NCI-H774 (cell line): ENCODE measurements at regions not wholly inside any gene's neighbourhood (a gene's known extent, or its start where the extent isn't known, plus 50 kb on each side); places are given as distances from the start of the nearest gene placed in this dataset.
"Not testable (repeated sequence)": the region's sequence is repeated elsewhere in the genome, so short reads cannot be mapped to it uniquely, and the experiment has no call there.

Experiments
- DNase-seq: peaks from one replicate; lab custom pipeline; 2025; lab: John Stamatoyannopoulos, UW

GRCh38 chr17:53335443-53335842 lies 487.3 kb upstream of the KIF2B start:
- no peak for DNase-seq

DNA sequence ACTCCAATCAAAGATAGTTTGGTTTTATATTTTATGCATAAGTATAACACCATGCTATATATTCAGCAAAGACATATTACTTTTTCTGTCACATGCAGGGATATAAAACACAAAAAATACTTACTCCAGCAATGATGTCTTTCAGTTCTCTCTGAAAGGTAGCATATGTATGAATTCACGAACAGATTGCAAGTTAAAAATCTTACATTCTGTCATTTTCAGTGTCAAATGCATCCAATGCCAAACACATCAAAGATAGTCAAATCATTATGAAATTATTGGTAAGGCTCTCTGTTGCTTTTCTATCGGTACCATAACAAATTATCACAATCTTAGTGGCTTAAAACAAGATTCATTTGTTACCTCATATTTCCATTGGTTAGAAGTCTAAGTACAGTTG lies 492.0 kb upstream of the KIF2B start:
- DNase-seq, result no peak

DNA sequence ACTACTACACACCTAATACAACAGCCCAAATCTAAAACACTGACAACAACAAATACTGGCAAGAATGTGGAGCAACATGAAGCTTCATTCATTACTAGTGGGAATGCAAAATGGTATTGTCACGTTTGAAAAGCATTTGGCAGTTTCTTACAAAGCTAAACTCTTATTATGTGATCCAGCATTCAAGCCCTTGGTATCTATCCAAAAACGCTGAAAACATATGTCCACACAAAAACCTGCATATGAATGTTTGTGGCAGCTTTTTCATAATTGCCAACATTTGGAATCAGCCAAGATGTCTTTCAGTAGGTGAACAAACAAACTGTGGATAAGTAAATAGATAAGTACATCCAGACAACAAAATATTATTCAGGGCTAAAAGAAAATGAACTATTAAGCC lies 501.1 kb upstream of the KIF2B start:
- no peak for DNase-seq

DNA sequence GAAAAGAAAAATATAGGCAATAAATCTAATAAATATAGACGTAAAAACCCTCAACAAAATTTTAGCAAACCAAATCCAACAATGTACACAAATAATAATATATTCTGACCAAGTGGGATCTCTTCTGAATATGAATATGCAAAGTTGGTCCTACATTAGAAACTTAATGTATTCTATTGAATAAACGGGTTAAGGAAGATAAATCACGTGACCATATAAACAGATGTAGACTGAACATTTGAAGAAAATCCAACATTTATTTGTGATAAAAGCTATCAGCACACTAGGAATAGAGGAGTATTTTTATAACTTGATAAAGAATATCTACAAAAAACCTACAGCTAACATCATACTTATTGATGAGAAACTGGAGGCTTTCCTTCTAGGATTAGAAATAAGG lies 502.8 kb upstream of the KIF2B start:
- no peak for DNase-seq

- DNase-seq, result no peak
Observed at GRCh38 chr17:53316988-53317387, 505.7 kb upstream of the KIF2B start.

- no peak for DNase-seq
Observed at GRCh38 chr17:53316073-53316472, 506.7 kb upstream of the KIF2B start.

- DNase-seq, result no peak
Observed at GRCh38 chr17:53314521-53314920, 508.2 kb upstream of the KIF2B start.

DNA sequence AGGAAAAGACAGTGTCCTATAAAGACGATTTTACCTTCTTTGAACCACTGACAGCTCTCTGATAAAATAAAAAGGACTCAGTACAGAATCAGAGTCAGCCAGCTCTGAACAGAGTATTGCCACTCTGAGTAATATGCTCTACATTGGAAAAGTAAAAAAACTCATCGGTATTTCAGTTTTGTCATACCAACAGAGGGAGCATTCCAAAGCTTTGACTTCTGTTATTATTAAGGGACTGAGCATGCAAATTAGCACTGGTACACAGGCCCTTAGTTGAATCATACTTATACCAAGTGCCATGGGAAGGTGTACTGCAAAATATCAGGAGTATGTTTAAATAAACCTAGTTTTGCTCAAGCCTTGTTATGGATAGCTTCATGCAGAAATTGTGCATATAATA lies 509.0 kb upstream of the KIF2B start:
- DNase-seq, result no peak

DNA sequence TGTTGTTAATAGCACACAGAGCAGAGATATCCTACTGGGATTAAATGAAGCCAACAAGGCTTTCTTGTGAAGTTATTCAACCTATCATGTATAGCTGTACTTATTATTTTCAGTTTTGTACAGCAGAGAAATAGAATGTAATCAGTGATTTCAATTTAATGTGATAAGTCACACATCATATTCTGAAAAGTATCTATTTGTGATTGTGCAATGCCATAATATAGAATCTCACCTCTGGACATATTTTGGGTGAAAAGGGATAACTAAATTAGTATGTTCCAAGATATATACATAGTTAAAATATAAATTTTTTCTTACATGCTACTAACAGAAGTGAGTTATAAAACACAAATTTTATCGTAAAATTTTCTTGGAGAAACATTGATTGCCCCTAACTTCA lies 544.3 kb upstream of the KIF2B start:
- no peak for DNase-seq

DNA sequence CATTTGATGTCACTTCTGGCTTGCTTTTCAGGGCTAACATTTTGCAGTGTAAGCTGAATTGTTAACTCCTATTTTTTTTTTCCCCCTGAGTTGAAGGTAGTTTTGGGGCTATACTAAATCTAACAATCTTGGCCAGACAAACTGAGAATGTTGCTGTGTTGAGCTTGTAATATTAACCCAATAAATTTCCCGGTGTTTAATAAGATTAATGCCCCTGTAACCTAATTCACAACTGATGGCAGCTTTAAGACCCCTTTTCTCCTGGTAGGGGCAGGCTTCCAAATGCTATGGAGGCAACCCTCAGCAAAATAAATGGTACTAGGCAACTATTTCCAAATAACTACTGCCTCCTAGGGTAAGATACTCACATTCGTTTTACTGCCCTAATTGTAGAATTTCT lies 549.6 kb upstream of the KIF2B start:
- DNase-seq, result no peak

DNA sequence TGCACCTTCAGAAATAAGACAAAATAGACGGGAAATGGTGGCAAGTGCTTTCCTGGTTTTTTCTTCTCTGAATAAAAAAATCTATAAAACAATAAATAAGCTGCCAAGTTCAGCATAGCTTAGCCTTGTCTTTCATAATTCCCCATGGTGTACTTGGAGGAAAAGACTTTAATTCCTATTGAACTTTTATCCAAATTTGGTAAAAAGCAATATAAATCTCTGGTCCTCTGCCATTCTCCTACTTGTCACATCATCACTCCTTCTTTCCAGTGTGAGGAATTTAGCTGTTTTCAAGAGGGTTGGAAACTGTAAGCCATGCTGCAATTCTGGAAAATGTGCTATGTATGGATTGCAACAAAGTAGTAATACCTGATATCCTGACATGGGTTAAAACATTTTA lies 551.8 kb upstream of the KIF2B start:
- no peak for DNase-seq

GRCh38 chr17:53264730-53265129 lies 558.0 kb upstream of the KIF2B start:
- no peak for DNase-seq

DNA sequence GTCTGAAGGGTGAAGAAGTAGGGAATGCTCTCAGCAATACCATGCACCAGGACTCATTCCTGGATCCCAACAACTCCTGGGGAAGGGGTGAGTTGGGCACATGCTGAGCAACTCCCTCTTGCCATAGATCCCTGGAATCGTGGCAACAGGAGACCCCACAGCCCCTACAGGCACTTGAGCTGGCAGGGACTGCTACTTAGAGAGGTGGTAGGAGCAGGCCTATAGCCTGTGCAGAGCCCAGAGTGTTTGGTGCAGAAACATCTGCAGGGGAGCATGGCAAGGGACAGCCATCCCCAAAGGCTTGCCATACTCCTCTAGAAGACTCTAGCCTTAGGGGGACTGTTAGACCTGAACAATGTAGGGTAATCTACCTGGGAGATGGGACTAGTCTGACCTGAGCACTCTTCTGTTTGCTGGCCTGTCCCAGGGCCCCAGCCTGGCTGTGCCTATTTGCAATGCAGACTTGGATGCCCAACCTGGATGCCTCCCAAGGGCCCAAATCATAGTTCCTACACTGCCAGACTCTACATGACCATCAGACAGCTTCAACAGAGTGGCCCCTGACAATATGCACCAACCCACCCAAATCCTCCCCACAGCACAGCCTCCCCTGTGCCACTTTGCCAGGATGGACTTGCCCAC lies 568.6 kb upstream of the KIF2B start:
- no peak for DNase-seq

DNA sequence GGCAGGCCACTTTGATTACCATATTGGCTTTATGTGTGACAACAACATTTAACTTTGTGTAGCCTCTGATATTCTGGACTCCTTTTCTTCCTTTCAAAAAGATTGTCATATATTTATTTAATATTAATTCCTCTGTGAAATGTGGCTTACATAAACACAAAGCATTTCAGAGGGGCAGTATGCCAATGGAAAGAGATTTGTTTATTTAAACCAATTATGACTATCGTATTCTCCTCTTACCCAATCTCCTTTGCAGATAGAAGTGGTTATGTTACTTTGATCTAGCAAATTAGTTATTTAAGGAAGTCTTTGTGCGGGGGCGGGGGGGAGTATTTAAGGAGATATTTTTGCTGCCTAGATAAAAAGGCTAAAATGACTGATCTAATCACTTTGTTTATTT lies 573.7 kb upstream of the KIF2B start:
- DNase-seq, result no peak

GRCh38 chr17:53234138-53234537 lies 588.6 kb upstream of the KIF2B start:
- no peak for DNase-seq

DNA sequence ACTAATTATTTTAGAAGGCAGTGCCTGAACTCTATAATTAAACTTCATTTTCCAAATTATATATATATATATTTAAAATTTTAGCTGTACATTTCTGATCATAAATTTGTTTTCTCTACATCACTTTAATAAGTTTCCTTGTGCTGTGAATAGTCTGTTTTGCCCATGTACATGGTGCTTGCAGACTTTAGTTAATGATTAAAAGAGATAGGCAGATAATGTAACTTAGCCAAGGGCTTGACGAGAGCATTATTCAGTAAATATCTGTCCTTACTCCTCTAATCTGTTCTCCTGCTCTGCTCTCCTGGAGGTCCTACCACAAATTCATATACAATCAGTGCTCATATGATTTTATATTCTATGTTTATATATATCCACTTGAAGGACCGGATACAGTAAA lies 595.2 kb upstream of the KIF2B start:
- no peak for DNase-seq

DNA sequence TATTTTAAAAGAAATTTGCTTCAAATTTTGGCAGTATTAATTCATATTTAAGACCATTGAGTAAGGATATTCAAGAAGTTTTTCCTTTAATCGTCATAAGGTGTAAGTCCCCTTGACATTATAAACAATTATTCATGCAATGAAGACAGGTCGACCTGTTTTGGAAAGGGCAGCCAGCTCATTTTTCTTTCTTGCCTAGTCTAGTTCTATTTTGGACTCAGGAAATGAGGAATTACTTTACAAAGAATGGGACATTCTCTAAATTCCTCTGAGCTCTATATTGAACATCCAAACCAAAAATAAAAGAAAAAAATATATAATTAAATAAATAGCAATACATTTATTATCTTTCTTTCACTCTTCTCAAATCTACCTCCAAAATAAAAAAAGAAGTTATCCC lies 595.6 kb upstream of the KIF2B start:
- no peak for DNase-seq

GRCh38 chr17:53219821-53220220 lies 602.9 kb upstream of the KIF2B start:
- DNase-seq, result no peak

- DNase-seq, result no peak
Observed at GRCh38 chr17:53218723-53219122, 604.0 kb upstream of the KIF2B start.

- DNase-seq, result no peak
Observed at GRCh38 chr17:53217311-53217710, 605.4 kb upstream of the KIF2B start.

DNA sequence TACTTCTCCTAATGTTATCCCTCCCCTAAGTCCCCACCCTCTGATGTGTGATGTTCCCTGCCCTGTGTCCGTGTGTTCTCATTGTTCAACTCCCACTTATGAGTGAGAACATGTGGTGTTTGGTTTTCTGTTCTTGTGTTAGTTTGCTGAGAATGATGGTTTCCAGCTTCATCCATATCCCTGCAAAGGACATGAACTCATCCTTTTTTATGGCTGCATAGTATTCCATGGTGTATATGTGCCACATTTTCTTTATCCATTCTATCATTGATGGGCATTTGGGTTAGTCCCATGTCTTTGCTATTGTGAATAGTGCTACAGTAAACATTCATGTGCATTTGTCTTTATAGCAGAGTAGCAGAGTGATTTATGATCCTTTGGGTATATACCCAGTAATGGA lies 613.8 kb upstream of the KIF2B start:
- DNase-seq, result not testable (repeated sequence)

DNA sequence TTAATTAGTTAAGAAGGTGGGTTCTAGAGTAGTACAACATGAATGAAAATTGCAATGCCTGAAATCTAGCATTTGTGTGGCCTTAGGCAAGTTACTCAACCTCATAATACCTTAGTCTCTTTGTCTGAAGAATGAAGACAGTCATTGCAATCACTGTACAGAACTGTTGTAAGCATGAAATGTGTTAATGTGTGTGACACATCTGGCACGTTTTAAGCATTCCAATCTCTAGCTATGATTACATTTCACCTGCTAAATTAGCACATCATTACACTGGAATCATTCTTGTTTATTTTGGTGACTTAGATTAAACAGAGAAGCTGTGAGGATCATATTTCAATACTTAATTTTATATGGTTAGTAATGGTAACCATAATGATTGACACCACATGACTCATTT lies 629.7 kb upstream of the KIF2B start:
- DNase-seq, result no peak

DNA sequence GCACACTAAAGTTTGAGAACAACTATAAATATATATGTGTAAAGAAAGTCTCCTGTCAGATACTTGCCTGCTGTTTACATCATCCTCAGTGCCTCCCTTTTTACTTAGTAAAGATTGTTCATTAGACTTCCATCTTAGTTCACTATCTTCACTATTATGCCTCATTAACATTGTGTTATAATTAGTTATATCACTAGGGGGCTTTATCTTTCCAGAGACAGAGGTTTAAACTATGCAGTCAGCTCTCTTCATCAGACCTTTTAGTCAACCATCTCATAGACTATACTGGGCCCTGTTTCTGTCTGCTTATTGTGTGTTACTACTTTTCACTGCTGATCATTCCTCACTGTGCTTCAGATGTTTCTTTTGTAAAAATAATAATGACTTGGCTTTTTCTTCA lies 630.8 kb upstream of the KIF2B start:
- no peak for DNase-seq

DNA sequence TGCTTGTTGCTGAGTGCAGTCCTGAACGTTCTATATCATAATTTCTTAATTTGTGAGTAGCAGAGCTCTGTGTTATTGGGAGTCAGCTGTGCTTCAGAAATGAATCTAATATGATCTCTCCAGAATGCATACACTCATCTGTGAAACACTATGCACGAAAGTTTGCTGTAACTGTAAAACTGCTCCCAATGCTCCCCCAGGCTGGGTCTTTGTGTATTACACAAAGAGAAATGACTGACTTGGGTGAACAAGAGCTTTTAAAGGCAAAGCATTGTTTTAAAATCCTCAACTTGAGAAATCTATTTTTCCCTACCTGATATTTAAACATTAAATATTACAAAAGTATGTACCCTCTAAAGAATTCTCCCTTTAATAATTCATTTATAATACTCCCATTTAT lies 636.7 kb upstream of the KIF2B start:
- no peak for DNase-seq

DNA sequence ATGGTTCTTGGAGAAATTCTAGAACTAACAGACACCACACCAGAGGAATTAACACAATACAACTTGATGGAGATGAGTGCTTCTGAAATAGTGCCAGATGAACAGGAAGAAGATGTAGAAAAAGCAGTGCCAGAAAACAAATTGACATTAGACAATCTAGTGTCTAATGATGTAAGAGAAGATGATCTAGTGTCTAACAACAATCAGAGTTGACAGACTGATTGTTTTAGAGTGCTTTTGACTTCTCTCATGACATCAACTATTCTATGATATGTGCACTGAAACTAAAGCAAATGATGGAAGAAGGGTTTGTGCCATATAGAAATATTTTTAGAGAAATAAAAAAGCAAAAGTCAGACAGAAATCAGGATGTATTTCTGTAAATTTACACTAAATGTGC lies 646.1 kb upstream of the KIF2B start:
- DNase-seq, result no peak
